A549 (cell line): ENCODE measurements at regions not wholly inside any gene's neighbourhood (a gene's known extent, or its start where the extent isn't known, plus 50 kb on each side); places are given as distances from the start of the nearest gene placed in this dataset.

ENCODE experiments used
- ATAC-seq, 2 experiments: fragments of 200-7000 bp in 1 of 2; fragments of >200 bp in 1 of 2; cut with Nextera tagmentation in 1 of 2; cut with Tn5 transposase in 1 of 2; 3 replicates each; pipeline versions ENCODE4 v1.8.0 to v1.9.1; 2018 to 2020; ENCODE audit warnings: mild to moderate bottlenecking in 1 of 2, moderate library complexity in 1 of 2
- CTCF ChIA-PET: fragments of 300-600 bp; sonication (Branson Sonifier 250); formaldehyde crosslinking; extraction: SDS; loops from one replicate; lab custom pipeline; 2021; ENCODE audit warnings: antibody characterized with exemption, inconsistent platforms; lab: Yijun Ruan, JAX
- POLR2A ChIA-PET: fragments of 350-600 bp; formaldehyde crosslinking; extraction: SDS; loops from one replicate; lab custom pipeline; 2021; ENCODE audit warnings: antibody characterized with exemption, inconsistent platforms; lab: Yijun Ruan, JAX
- DNase-seq, 2 experiments: peaks; one replicate each; pipeline versions ENCODE4 v3.0.0 to v3.0.0-alpha.2; 2011 to 2016; ENCODE audit warnings: low read depth in 1 of 2, low spot score in 1 of 2
- FAIRE-seq: peaks from 2 replicates; lab custom pipeline; 2011; peaks lifted over from hg19 to GRCh38; lab: Jason Lieb, UNC
- H3K27ac ChIP-seq, 2 experiments: fragments of >200 bp; sonication (Bioruptor Twin); formaldehyde crosslinking; 3 replicates each; pipeline ENCODE4 v1.5.1; 2016 to 2017
- H3K4me1 ChIP-seq: fragments of >200 bp; sonication (Bioruptor Twin); formaldehyde crosslinking; 3 replicates; pipeline ENCODE4 v1.6.1; 2016
- H3K4me2 ChIP-seq: fragments of >200 bp; sonication (Bioruptor Twin); formaldehyde crosslinking; 3 replicates; pipeline ENCODE4 v1.6.1; 2016
- H3K4me3 ChIP-seq: fragments of >200 bp; sonication (Bioruptor Twin); formaldehyde crosslinking; 3 replicates; pipeline ENCODE4 v1.5.1; 2016
- H3K9me3 ChIP-seq: fragments of >200 bp; sonication (Bioruptor Twin); formaldehyde crosslinking; 3 replicates; pipeline ENCODE4 v1.6.1; 2016
- CEBPB ChIP-seq, 2 experiments: fragments of >200 bp in 1 of 2; sonication (Bioruptor Twin) in 1 of 2; formaldehyde crosslinking in 1 of 2; IDR thresholded peaks; 2 replicates each; pipeline ENCODE4 v1.6.1; 2012 to 2016
- CHD2 ChIP-seq: fragments of 150-350 bp; IDR thresholded peaks from 2 replicates; pipeline ENCODE4 v1.6.1; 2014; ENCODE audit warnings: low read length; ENCODE audit not compliant: partially characterized antibody
- E2F6 ChIP-seq: IDR thresholded peaks from 2 replicates; pipeline ENCODE4 v1.6.1; 2012; ENCODE audit warnings: low read depth, borderline replicate concordance
- EP300 ChIP-seq, 2 experiments: fragments of >200 bp; sonication (Bioruptor Twin); formaldehyde crosslinking; IDR thresholded peaks; 2 replicates in 1 of 2; 3 replicates in 1 of 2; pipeline ENCODE4 v1.6.1; 2016 to 2017
- ESRRA ChIP-seq: fragments of 150-350 bp; IDR thresholded peaks from 2 replicates; pipeline ENCODE4 v1.6.1; 2014; ENCODE audit warnings: mild to moderate bottlenecking, low read length, borderline replicate concordance
- FOSB ChIP-seq: fragments of 250-450 bp; sonication (Bioruptor Pico); IDR thresholded peaks from 2 replicates; pipeline ENCODE4 v1.5.0; 2020; ENCODE audit warnings: mild to moderate bottlenecking, moderate library complexity
- FOXS1 ChIP-seq: fragments of 250-450 bp; sonication (Bioruptor Pico); IDR thresholded peaks from 2 replicates; pipeline ENCODE4 v1.5.0; 2020; ENCODE audit warnings: mild to moderate bottlenecking, moderate library complexity
- GATA3 ChIP-seq: IDR thresholded peaks from 2 replicates; pipeline ENCODE4 v1.6.1; 2012; ENCODE audit warnings: borderline replicate concordance
- HDAC2 ChIP-seq: fragments of 200-600 bp; sonication (generic); IDR thresholded peaks from 2 replicates; pipeline ENCODE4 v1.6.1; 2016
- HOXA7 ChIP-seq: fragments of 250-450 bp; sonication (Bioruptor Pico); IDR thresholded peaks from 2 replicates; pipeline ENCODE4 v1.5.0; 2020; ENCODE audit warnings: mild to moderate bottlenecking, moderate library complexity
- HOXB5 ChIP-seq: fragments of 250-450 bp; sonication (Bioruptor Pico); IDR thresholded peaks from 2 replicates; pipeline ENCODE4 v1.5.0; 2020; ENCODE audit warnings: mild to moderate bottlenecking, moderate library complexity
- NFE2L2 ChIP-seq: fragments of 150-350 bp; conservative IDR thresholded peaks from 2 replicates; pipeline ENCODE4 v1.6.1; 2014; ENCODE audit warnings: low read length
- NPAS2 ChIP-seq: fragments of 250-450 bp; sonication (Bioruptor Pico); IDR thresholded peaks from 2 replicates; pipeline ENCODE4 v1.8.0; 2022; ENCODE audit warnings: mild to moderate bottlenecking, moderate library complexity, borderline replicate concordance
- NR3C1 ChIP-seq: fragments of >200 bp; sonication (Bioruptor Twin); formaldehyde crosslinking; IDR thresholded peaks from 3 replicates; pipeline ENCODE4 v1.6.1; 2017
- POLR2A ChIP-seq: IDR thresholded peaks from 2 replicates; pipeline ENCODE4 v1.6.1; 2012; ENCODE audit warnings: mild to moderate bottlenecking, low read length
- RAD21 ChIP-seq, 2 experiments: fragments of >200 bp in 1 of 2; sonication (Bioruptor Twin) in 1 of 2; formaldehyde crosslinking in 1 of 2; IDR thresholded peaks in 1 of 2; conservative IDR thresholded peaks in 1 of 2; 2 replicates in 1 of 2; 3 replicates in 1 of 2; pipeline ENCODE4 v1.6.1; 2012 to 2018; ENCODE audit warnings: inconsistent platforms in 1 of 2
- RCOR1 ChIP-seq: fragments of 150-350 bp; IDR thresholded peaks from 2 replicates; pipeline ENCODE4 v1.6.1; 2014; ENCODE audit warnings: antibody characterized with exemption, low read length, low read depth
- RNF2 ChIP-seq: fragments of 200-600 bp; sonication (generic); IDR thresholded peaks from 2 replicates; pipeline ENCODE4 v1.6.1; 2016; ENCODE audit warnings: low read depth, mild to moderate bottlenecking, antibody characterized with exemption, moderate library complexity, borderline replicate concordance
- TP53 ChIP-seq: fragments of 250-450 bp; sonication (Bioruptor Pico); IDR thresholded peaks from 2 replicates; pipeline ENCODE4 v1.5.0; 2021; ENCODE audit warnings: mild to moderate bottlenecking, moderate library complexity
- ZSCAN20 ChIP-seq: fragments of 250-450 bp; sonication (Bioruptor Pico); IDR thresholded peaks from 2 replicates; pipeline ENCODE4 v1.8.0; 2022; ENCODE audit warnings: mild to moderate bottlenecking, moderate library complexity
- WGBS: methylation state at CpG from one replicate; pipeline ENCODE4 v1.1.6; 2017; ENCODE audit errors: missing lambda C conversion rate; 5-methylcytosine and 5-hydroxymethylcytosine counted together

GRCh38 chr12:132398386-132398991, 69.1 kb upstream of the GALNT9 start:
- no peaks in the 10 kb centered on the region for H3K9me3 ChIP-seq
- DNase-seq (no peak), FAIRE-seq (no peak), ATAC-seq (no peak)
- ChIA-PET CTCF (no interaction called here), POLR2A (no interaction called here)
- no peak for TF ChIP-seq ESRRA
- TF ChIP-seq CHD2 = no peak
- TF ChIP-seq RAD21 (conservative IDR thresholded peaks at IDR 0.05 in 1 of 2, IDR thresholded peaks at IDR 0.05 in 1 of 2) = no peak
- no peak overlapping the region for H3K4me3 ChIP-seq
- peaks cover 25% of the 10 kb centered on the region for H3K4me1 ChIP-seq
- H3K4me2 ChIP-seq = no peak overlapping the region
- peak overlapping the region in 1 of 2 experiments; percentile 19; a peak in 2 of 6 replicates for H3K27ac ChIP-seq
- WGBS = 77% methylated on average over 24 of the region's 24 CpGs

GRCh38 chr12:132397934-132398385, 68.6 kb upstream of the GALNT9 start:
- Histone ChIP-seq H3K4me2 (no peak overlapping the region), H3K27ac (no peak overlapping the region), H3K9me3 (no peaks in the 10 kb centered on the region), H3K4me3 (no peak overlapping the region)
- 79% methylated on average over 14 of the region's 14 CpGs for WGBS
- ChIA-PET CTCF (no interaction called here), POLR2A (no interaction called here)
- FAIRE-seq (no peak), ATAC-seq (no peak)
- TF ChIP-seq NPAS2 (CRISPR knock-in tag) (no peak), RCOR1 (no peak), EP300 (IDR thresholded peaks at IDR 0.05) (no peak), E2F6 (no peak), HOXB5 (no peak), RNF2 (no peak), POLR2A (no peak), GATA3 (no peak), FOXS1 (CRISPR knock-in tag) (no peak), HDAC2 (no peak), CEBPB (IDR thresholded peaks at IDR 0.05) (no peak)
- TF ChIP-seq, all 56 proteins: peak for 0
- DNase-seq = no peak
- peaks cover 31% of the 10 kb centered on the region for H3K4me1 ChIP-seq

GRCh38 chr12:132397152-132397933, 68.0 kb upstream of the GALNT9 start:
- TF ChIP-seq NR3C1 = no peak
- no peak for TF ChIP-seq RAD21 (conservative IDR thresholded peaks at IDR 0.05 in 1 of 2, IDR thresholded peaks at IDR 0.05 in 1 of 2)
- TF ChIP-seq NFE2L2 = no peak
- TF ChIP-seq ZSCAN20 (CRISPR knock-in tag) = no peak
- no peak for TF ChIP-seq FOSB
- no peak for TF ChIP-seq HDAC2
- no peak for TF ChIP-seq TP53 (CRISPR knock-in tag)
- TF ChIP-seq, all 56 proteins: peak for 0
- POLR2A ChIA-PET = no interaction called here
- WGBS = 85% methylated on average over 28 of the region's 39 CpGs

GRCh38 chr12:132396657-132397056, 67.3 kb upstream of the GALNT9 start:
- CTCF ChIA-PET = interaction anchor here (0.6 to 5.2 kb wide), 4 partner anchors 14 to 176 kb away, joined by 3 to 29 read pairs (median 4); no protein-coding TSS in a partner anchor
- no peaks in the 10 kb centered on the region for H3K9me3 ChIP-seq
- FAIRE-seq = no peak
- no peak overlapping the region for H3K4me2 ChIP-seq
- TF ChIP-seq HOXA7 (CRISPR knock-in tag) (no peak), POLR2A (no peak)
- TF ChIP-seq, all 56 proteins: peak for 0
- Histone ChIP-seq H3K27ac (peak overlapping the region; percentile 84 to 86), H3K4me1 (peaks cover 34% of the 10 kb centered on the region), H3K4me3 (no peak overlapping the region)
- ATAC-seq = no peak
- POLR2A ChIA-PET = no interaction called here
- 89% methylated on average over 16 of the region's 16 CpGs for WGBS
- DNase-seq = no peak

More at GRCh38 chr12:132397152-132397933, 68.0 kb upstream of the GALNT9 start:
- Histone ChIP-seq H3K4me1 (peaks cover 34% of the 10 kb centered on the region), H3K4me3 (no peak overlapping the region), H3K9me3 (no peaks in the 10 kb centered on the region), H3K4me2 (no peak overlapping the region), H3K27ac (peak overlapping the region; percentile 8 to 86; a peak in 3 of 6 replicates)
- ATAC-seq = no peak
- FAIRE-seq = no peak
- no peak for DNase-seq
- CTCF ChIA-PET = interaction anchor here (0.9 to 5.2 kb wide), 3 partner anchors 13 to 24 kb away, joined by 3 to 29 read pairs (median 3); no protein-coding TSS in a partner anchor
